A549 (cell line): ENCODE measurements at regions not wholly inside any gene's neighbourhood (a gene's known extent, or its start where the extent isn't known, plus 50 kb on each side); places are given as distances from the start of the nearest gene placed in this dataset.
"Not testable (repeated sequence)": the region's sequence is repeated elsewhere in the genome, so short reads cannot be mapped to it uniquely, and the experiment has no call there.

Experiments
- ATAC-seq, 2 experiments: fragments of 200-7000 bp in 1 of 2; fragments of >200 bp in 1 of 2; cut with Nextera tagmentation in 1 of 2; cut with Tn5 transposase in 1 of 2; 3 replicates each; pipeline versions ENCODE4 v1.8.0 to v1.9.1; 2018 to 2020; ENCODE audit warnings: mild to moderate bottlenecking in 1 of 2, moderate library complexity in 1 of 2
- CTCF ChIA-PET: fragments of 300-600 bp; sonication (Branson Sonifier 250); formaldehyde crosslinking; extraction: SDS; loops from one replicate; lab custom pipeline; 2021; ENCODE audit warnings: antibody characterized with exemption, inconsistent platforms; lab: Yijun Ruan, JAX
- POLR2A ChIA-PET: fragments of 350-600 bp; formaldehyde crosslinking; extraction: SDS; loops from one replicate; lab custom pipeline; 2021; ENCODE audit warnings: antibody characterized with exemption, inconsistent platforms; lab: Yijun Ruan, JAX
- DNase-seq, 2 experiments: peaks; one replicate each; pipeline versions ENCODE4 v3.0.0 to v3.0.0-alpha.2; 2011 to 2016; ENCODE audit warnings: low read depth in 1 of 2, low spot score in 1 of 2
- FAIRE-seq: peaks from 2 replicates; lab custom pipeline; 2011; peaks lifted over from hg19 to GRCh38; lab: Jason Lieb, UNC
- H3K27ac ChIP-seq, 2 experiments: fragments of >200 bp; sonication (Bioruptor Twin); formaldehyde crosslinking; 3 replicates each; pipeline ENCODE4 v1.5.1; 2016 to 2017
- H3K4me1 ChIP-seq: fragments of >200 bp; sonication (Bioruptor Twin); formaldehyde crosslinking; 3 replicates; pipeline ENCODE4 v1.6.1; 2016
- H3K4me2 ChIP-seq: fragments of >200 bp; sonication (Bioruptor Twin); formaldehyde crosslinking; 3 replicates; pipeline ENCODE4 v1.6.1; 2016
- H3K4me3 ChIP-seq: fragments of >200 bp; sonication (Bioruptor Twin); formaldehyde crosslinking; 3 replicates; pipeline ENCODE4 v1.5.1; 2016
- H3K9me3 ChIP-seq: fragments of >200 bp; sonication (Bioruptor Twin); formaldehyde crosslinking; 3 replicates; pipeline ENCODE4 v1.6.1; 2016
- CEBPB ChIP-seq, 2 experiments: fragments of >200 bp in 1 of 2; sonication (Bioruptor Twin) in 1 of 2; formaldehyde crosslinking in 1 of 2; IDR thresholded peaks; 2 replicates each; pipeline ENCODE4 v1.6.1; 2012 to 2016
- EHF ChIP-seq: fragments of 250-450 bp; sonication (Bioruptor Pico); IDR thresholded peaks from 2 replicates; pipeline ENCODE4 v1.5.0; 2020; ENCODE audit warnings: mild to moderate bottlenecking
- EHMT2 ChIP-seq: fragments of 200-600 bp; sonication (generic); IDR thresholded peaks from 2 replicates; pipeline ENCODE4 v1.6.1; 2016; ENCODE audit warnings: antibody characterized with exemption, low read depth, mild to moderate bottlenecking, moderate library complexity
- ELK1 ChIP-seq: fragments of 150-350 bp; IDR thresholded peaks from 2 replicates; pipeline ENCODE4 v1.6.1; 2014; ENCODE audit warnings: low read depth, mild to moderate bottlenecking, low read length
- EP300 ChIP-seq, 2 experiments: fragments of >200 bp; sonication (Bioruptor Twin); formaldehyde crosslinking; IDR thresholded peaks; 2 replicates in 1 of 2; 3 replicates in 1 of 2; pipeline ENCODE4 v1.6.1; 2016 to 2017
- ESRRA ChIP-seq: fragments of 150-350 bp; IDR thresholded peaks from 2 replicates; pipeline ENCODE4 v1.6.1; 2014; ENCODE audit warnings: mild to moderate bottlenecking, low read length, borderline replicate concordance
- HDAC2 ChIP-seq: fragments of 200-600 bp; sonication (generic); IDR thresholded peaks from 2 replicates; pipeline ENCODE4 v1.6.1; 2016
- HEYL ChIP-seq: fragments of 250-450 bp; sonication (Bioruptor Pico); IDR thresholded peaks from 2 replicates; pipeline ENCODE4 v1.8.0; 2021; ENCODE audit warnings: mild to moderate bottlenecking, moderate library complexity
- JUN ChIP-seq, 2 experiments: fragments of >200 bp; sonication (Bioruptor Twin); formaldehyde crosslinking; IDR thresholded peaks; 2 replicates in 1 of 2; 3 replicates in 1 of 2; pipeline ENCODE4 v1.6.1; 2016 to 2017
- KDM1A ChIP-seq: fragments of 200-600 bp; sonication (generic); IDR thresholded peaks from 2 replicates; pipeline ENCODE4 v1.6.1; 2016; ENCODE audit warnings: low read depth, mild to moderate bottlenecking
- KDM5A ChIP-seq: fragments of 200-600 bp; sonication (generic); IDR thresholded peaks from 2 replicates; pipeline ENCODE4 v1.6.1; 2016; ENCODE audit warnings: antibody characterized with exemption, mild to moderate bottlenecking
- MAFK ChIP-seq: fragments of 450-650 bp; IDR thresholded peaks from 2 replicates; pipeline ENCODE4 v1.6.1; 2014; ENCODE audit not compliant: partially characterized antibody
- MYC ChIP-seq: IDR thresholded peaks from 2 replicates; pipeline ENCODE4 v1.6.1; 2012; ENCODE audit warnings: mild to moderate bottlenecking, inconsistent platforms, low read length, improper control_type of control experiment, borderline replicate concordance
- RFX5 ChIP-seq: fragments of 450-650 bp; IDR thresholded peaks from 2 replicates; pipeline ENCODE4 v1.7.1; 2014; ENCODE audit warnings: antibody characterized with exemption, mild to moderate bottlenecking, moderate library complexity
- SREBF2 ChIP-seq: fragments of 450-650 bp; IDR thresholded peaks from 2 replicates; pipeline ENCODE4 v1.6.1; 2014; ENCODE audit warnings: mild to moderate bottlenecking, moderate library complexity
- TFCP2L1 ChIP-seq: fragments of 250-450 bp; sonication (Bioruptor Pico); IDR thresholded peaks from 2 replicates; pipeline ENCODE4 v1.5.0; 2021; ENCODE audit warnings: mild to moderate bottlenecking
- ZNF302 ChIP-seq: fragments of 250-450 bp; sonication (Bioruptor Pico); IDR thresholded peaks from 2 replicates; pipeline ENCODE4 v1.9.0; 2021; ENCODE audit warnings: inconsistent platforms, mild to moderate bottlenecking, moderate library complexity
- ZSCAN20 ChIP-seq: fragments of 250-450 bp; sonication (Bioruptor Pico); IDR thresholded peaks from 2 replicates; pipeline ENCODE4 v1.8.0; 2022; ENCODE audit warnings: mild to moderate bottlenecking, moderate library complexity
- WGBS: methylation state at CpG from one replicate; pipeline ENCODE4 v1.1.6; 2017; ENCODE audit errors: missing lambda C conversion rate; 5-methylcytosine and 5-hydroxymethylcytosine counted together
- TF ChIP-seq, protein P1 (sequence below): fragments of >200 bp; sonication (Bioruptor Twin); formaldehyde crosslinking; IDR thresholded peaks from 2 replicates; pipeline ENCODE4 v1.6.1; 2016
- TF ChIP-seq, protein P2 (sequence below): fragments of 250-450 bp; sonication (Bioruptor Pico); IDR thresholded peaks from 2 replicates; pipeline ENCODE4 v1.5.0; 2021; ENCODE audit warnings: mild to moderate bottlenecking, moderate library complexity, borderline replicate concordance

GRCh38 chr4:59704616-59705015 lies 1495.5 kb upstream of the ADGRL3 start:
- Histone ChIP-seq H3K4me2 (no peak overlapping the region), H3K4me3 (no peak overlapping the region), H3K9me3 (no peaks in the 10 kb centered on the region), H3K4me1 (no peaks in the 10 kb centered on the region), H3K27ac (no peak overlapping the region)
- WGBS: 45% methylated on average over 5 of the region's 5 CpGs
- CTCF ChIA-PET: no interaction called here
- DNase-seq (no peak), ATAC-seq (no peak), FAIRE-seq (no peak)
- TF ChIP-seq KDM5A (no peak), MAFK (no peak), ZSCAN20 (CRISPR knock-in tag) (no peak), KDM1A (no peak), EHMT2 (no peak), ESRRA (no peak), ELK1 (no peak), MYC (no peak), TFCP2L1 (CRISPR knock-in tag) (no peak), EHF (CRISPR knock-in tag) (no peak), JUN (IDR thresholded peaks at IDR 0.05) (no peak)
- TF ChIP-seq, protein P1, sequence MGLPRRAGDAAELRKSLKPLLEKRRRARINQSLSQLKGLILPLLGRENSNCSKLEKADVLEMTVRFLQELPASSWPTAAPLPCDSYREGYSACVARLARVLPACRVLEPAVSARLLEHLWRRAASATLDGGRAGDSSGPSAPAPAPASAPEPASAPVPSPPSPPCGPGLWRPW: no peak
- POLR2A ChIA-PET: no interaction called here

GRCh38 chr4:59712470-59712869 lies 1487.7 kb upstream of the ADGRL3 start:
- no peak for FAIRE-seq
- 65% methylated on average over 1 of the region's 1 CpG for WGBS
- CTCF ChIA-PET: no interaction called here
- Histone ChIP-seq H3K4me2 (no peak overlapping the region), H3K4me1 (no peaks in the 10 kb centered on the region)
- TF ChIP-seq, protein P2, sequence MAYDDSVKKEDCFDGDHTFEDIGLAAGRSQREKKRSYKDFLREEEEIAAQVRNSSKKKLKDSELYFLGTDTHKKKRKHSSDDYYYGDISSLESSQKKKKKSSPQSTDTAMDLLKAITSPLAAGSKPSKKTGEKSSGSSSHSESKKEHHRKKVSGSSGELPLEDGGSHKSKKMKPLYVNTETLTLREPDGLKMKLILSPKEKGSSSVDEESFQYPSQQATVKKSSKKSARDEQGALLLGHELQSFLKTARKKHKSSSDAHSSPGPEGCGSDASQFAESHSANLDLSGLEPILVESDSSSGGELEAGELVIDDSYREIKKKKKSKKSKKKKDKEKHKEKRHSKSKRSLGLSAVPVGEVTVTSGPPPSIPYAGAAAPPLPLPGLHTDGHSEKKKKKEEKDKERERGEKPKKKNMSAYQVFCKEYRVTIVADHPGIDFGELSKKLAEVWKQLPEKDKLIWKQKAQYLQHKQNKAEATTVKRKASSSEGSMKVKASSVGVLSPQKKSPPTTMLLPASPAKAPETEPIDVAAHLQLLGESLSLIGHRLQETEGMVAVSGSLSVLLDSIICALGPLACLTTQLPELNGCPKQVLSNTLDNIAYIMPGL (CRISPR knock-in tag): no peak
- no peak for TF ChIP-seq KDM1A
- TF ChIP-seq SREBF2: no peak
- TF ChIP-seq CEBPB (IDR thresholded peaks at IDR 0.05): no peak
- TF ChIP-seq ELK1: no peak
- TF ChIP-seq HDAC2: no peak
- no peak for TF ChIP-seq ZNF302 (CRISPR knock-in tag)
- no peak for TF ChIP-seq RFX5
- TF ChIP-seq EP300 (IDR thresholded peaks at IDR 0.05): no peak
- no peak for TF ChIP-seq TFCP2L1 (CRISPR knock-in tag)
- TF ChIP-seq HEYL (CRISPR knock-in tag): no peak
- TF ChIP-seq, all 56 proteins: peak for 0
- ATAC-seq: no peak
- H3K4me3 ChIP-seq: no peak overlapping the region
- POLR2A ChIA-PET: no interaction called here
- DNase-seq: no peak
- no peak overlapping the region for H3K27ac ChIP-seq
- H3K9me3 ChIP-seq: no peaks in the 10 kb centered on the region

- FAIRE-seq, ATAC-seq, CTCF ChIA-PET, H3K27ac ChIP-seq, H3K4me3 ChIP-seq, H3K4me2 ChIP-seq, H3K9me3 ChIP-seq, DNase-seq, POLR2A ChIA-PET, H3K4me1 ChIP-seq: not testable (repeated sequence)
- 7% methylated on average over 9 of the region's 9 CpGs for WGBS
Observed at GRCh38 chr4:59724286-59724685, 1475.8 kb upstream of the ADGRL3 start.
